ENCODE measurements at regions not wholly inside any gene's neighbourhood (a gene's known extent, or its start where the extent isn't known, plus 50 kb on each side); places are given as distances from the start of the nearest gene placed in this dataset.

DNA sequence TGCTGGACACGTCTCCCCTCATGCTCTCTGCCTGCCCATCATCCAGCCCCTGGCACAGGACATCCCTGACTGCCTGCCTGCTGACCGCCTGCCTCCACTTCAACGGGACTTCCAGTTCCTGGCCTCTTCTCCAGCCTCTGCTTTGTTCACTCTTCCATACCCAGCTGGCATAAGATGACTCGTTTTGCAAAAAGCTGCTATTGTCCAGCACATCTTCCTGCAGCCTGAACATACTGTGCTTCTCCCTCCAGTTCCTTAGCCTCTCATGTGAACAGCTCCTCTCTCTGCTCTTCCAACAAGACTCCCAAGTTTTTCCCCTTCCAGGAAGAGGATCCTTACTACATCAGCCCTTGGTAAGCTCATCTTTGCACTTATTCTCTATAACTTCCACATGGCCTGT is 62.4 kb upstream of the SKOR2 start:
- H3K9me3 ChIP-seq, result no peaks in the 10 kb centered on the region
- H3K27ac ChIP-seq, result no peak overlapping the region
- no peak for DNase-seq (ENCODE audit: low spot score in 2 of 2)
- H3K4me3 ChIP-seq, result no peak overlapping the region
- no peaks in the 10 kb centered on the region for H3K27me3 ChIP-seq
- TF ChIP-seq EP300 (IDR thresholded peaks at IDR 0.05) (no peak), POLR2A (IDR thresholded peaks at IDR 0.05) (no peak), POLR2AphosphoS5 (IDR thresholded peaks at IDR 0.05) (no peak)
- TF ChIP-seq, protein P1, sequence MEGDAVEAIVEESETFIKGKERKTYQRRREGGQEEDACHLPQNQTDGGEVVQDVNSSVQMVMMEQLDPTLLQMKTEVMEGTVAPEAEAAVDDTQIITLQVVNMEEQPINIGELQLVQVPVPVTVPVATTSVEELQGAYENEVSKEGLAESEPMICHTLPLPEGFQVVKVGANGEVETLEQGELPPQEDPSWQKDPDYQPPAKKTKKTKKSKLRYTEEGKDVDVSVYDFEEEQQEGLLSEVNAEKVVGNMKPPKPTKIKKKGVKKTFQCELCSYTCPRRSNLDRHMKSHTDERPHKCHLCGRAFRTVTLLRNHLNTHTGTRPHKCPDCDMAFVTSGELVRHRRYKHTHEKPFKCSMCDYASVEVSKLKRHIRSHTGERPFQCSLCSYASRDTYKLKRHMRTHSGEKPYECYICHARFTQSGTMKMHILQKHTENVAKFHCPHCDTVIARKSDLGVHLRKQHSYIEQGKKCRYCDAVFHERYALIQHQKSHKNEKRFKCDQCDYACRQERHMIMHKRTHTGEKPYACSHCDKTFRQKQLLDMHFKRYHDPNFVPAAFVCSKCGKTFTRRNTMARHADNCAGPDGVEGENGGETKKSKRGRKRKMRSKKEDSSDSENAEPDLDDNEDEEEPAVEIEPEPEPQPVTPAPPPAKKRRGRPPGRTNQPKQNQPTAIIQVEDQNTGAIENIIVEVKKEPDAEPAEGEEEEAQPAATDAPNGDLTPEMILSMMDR (IDR thresholded peaks at IDR 0.05), result no peak
- 73% methylated on average over 4 of the region's 4 CpGs for WGBS
- no peaks in the 10 kb centered on the region for H3K36me3 ChIP-seq
- H3K4me1 ChIP-seq, result no peaks in the 10 kb centered on the region

DNA sequence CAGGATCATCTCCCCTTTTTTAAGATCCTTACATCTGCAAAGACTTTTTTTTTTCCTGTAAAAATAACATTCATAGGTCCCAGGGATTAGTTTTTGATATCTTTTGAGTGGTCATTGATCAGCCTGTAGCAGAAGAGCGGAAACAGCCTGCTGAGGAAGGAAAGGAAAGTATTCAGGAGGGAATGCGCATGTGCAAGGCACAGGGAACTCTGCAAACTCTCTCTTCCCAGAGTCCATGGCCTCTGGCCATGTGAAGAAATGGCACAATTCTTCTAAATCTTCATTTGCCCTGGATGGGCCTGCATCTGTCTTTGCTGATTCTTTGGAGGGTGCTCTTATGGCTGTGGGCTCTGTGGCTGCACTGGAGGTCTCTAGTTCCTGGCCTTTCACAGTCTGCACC is 60.1 kb upstream of the SKOR2 start:
- H3K36me3 ChIP-seq, result no peaks in the 10 kb centered on the region
- no peaks in the 10 kb centered on the region for H3K27me3 ChIP-seq
- no peaks in the 10 kb centered on the region for H3K9me3 ChIP-seq
- no peak for DNase-seq (ENCODE audit: low spot score in 2 of 2)
- 78% methylated on average over 2 of the region's 2 CpGs for WGBS
- H3K4me1 ChIP-seq, result no peaks in the 10 kb centered on the region
- no peak overlapping the region for H3K4me3 ChIP-seq
- TF ChIP-seq, protein P1 (IDR thresholded peaks at IDR 0.05), result no peak
- TF ChIP-seq POLR2AphosphoS5 (IDR thresholded peaks at IDR 0.05), result no peak
- TF ChIP-seq POLR2A (IDR thresholded peaks at IDR 0.05), result no peak
- no peak for TF ChIP-seq EP300 (IDR thresholded peaks at IDR 0.05)
- H3K27ac ChIP-seq, result no peak overlapping the region
